HCT116 (cell line): ENCODE measurements at regions not wholly inside any gene's neighbourhood (a gene's known extent, or its start where the extent isn't known, plus 50 kb on each side); places are given as distances from the start of the nearest gene placed in this dataset.
"Not testable (repeated sequence)": the region's sequence is repeated elsewhere in the genome, so short reads cannot be mapped to it uniquely, and the experiment has no call there.

Experiments used
- ATAC-seq: fragments of 200-7000 bp; cut with Tn5 transposase; 2 replicates; pipeline ENCODE4 v1.9.1; 2020; ENCODE audit warnings: mild to moderate bottlenecking, moderate library complexity
- BruUV-seq: library from RNA; stranded (reverse); fragments of 400-500 nt; replicated peaks from 2 replicates; lab custom pipeline; 2021; lab: Mats Ljungman, UMichigan
- CTCF ChIA-PET: fragments of 300-600 bp; sonication (Branson Sonifier 250); formaldehyde crosslinking; loops from one replicate; lab custom pipeline; 2021; ENCODE audit warnings: antibody characterized with exemption; lab: Charles Lee
- POLR2A ChIA-PET: fragments of 300-600, 350-600 bp; sonication (Branson Sonifier 250); formaldehyde crosslinking; loops from one replicate; lab custom pipeline; 2021; ENCODE audit warnings: antibody characterized with exemption; lab: Charles Lee
- RAD21 ChIA-PET, 2 experiments: fragments of 300-600 bp; sonication (Branson Sonifier 250); formaldehyde crosslinking; loops; one replicate each; lab custom pipeline; 2023; ENCODE audit warnings: low total read pairs in 2 of 2; ENCODE audit not compliant: uncharacterized antibody in 2 of 2, unreplicated experiment in 2 of 2, low non-redundant PET in 1 of 2; lab: Charles Lee
- DNase-seq: peaks from one replicate; pipeline ENCODE4 v3.0.0-alpha.2; 2010; ENCODE audit warnings: low read depth, low spot score
- H2AFZ ChIP-seq: fragments of 200-600 bp; shearing (Covaris generic), sonication (generic); 2 replicates; pipeline ENCODE4 v1.6.1; 2017; ENCODE audit warnings: low read depth, mixed run types, mixed read lengths, antibody characterized with exemption, low read length; ENCODE audit not compliant: poor library complexity, severe bottlenecking
- H3K27ac ChIP-seq: 2 replicates; pipeline ENCODE4 v1.5.1; 2012; ENCODE audit warnings: low read depth, low read length
- H3K27me3 ChIP-seq: fragments of 200-600 bp; sonication (generic); 2 replicates; pipeline ENCODE4 v1.6.1; 2016; ENCODE audit warnings: mixed run types, low read length, mixed read lengths; ENCODE audit not compliant: insufficient read depth
- H3K36me3 ChIP-seq, 2 experiments: fragments of 200-500 bp in 1 of 2; fragments of 200-600 bp in 1 of 2; sonication (Bioruptor generic) in 1 of 2; sonication (generic) in 1 of 2; 2 replicates each; pipeline versions ENCODE4 v1.5.1 to v1.6.1; 2014 to 2016; ENCODE audit warnings: low read length in 2 of 2, inconsistent platforms in 1 of 2, mixed read lengths in 1 of 2, mixed run types in 1 of 2; ENCODE audit not compliant: insufficient read depth in 2 of 2, control insufficient read depth in 1 of 2
- H3K4me1 ChIP-seq, 2 experiments: fragments of 200-600 bp in 1 of 2; sonication (generic) in 1 of 2; 2 replicates each; pipeline versions ENCODE4 v1.5.1 to v1.6.1; 2012 to 2017; ENCODE audit warnings: low read length in 2 of 2, inconsistent platforms in 1 of 2, mild to moderate bottlenecking in 1 of 2, mixed read lengths in 1 of 2, mixed run types in 1 of 2, moderate library complexity in 1 of 2; ENCODE audit not compliant: insufficient read depth in 2 of 2, control insufficient read depth in 1 of 2
- H3K4me2 ChIP-seq: fragments of 200-600 bp; sonication (generic); 2 replicates; pipeline ENCODE4 v1.6.1; 2017; ENCODE audit warnings: mixed run types, low read length, mixed read lengths
- H3K4me3 ChIP-seq, 2 experiments: fragments of 200-600 bp in 1 of 2; sonication (generic) in 1 of 2; replicated peaks in 1 of 2; 2 replicates each; pipeline ENCODE4 v1.5.1; 2011 to 2016; ENCODE audit warnings: low read length in 2 of 2, control low read depth in 1 of 2, low read depth in 1 of 2, mild to moderate bottlenecking in 1 of 2, mixed read lengths in 1 of 2, mixed run types in 1 of 2
- H3K79me2 ChIP-seq: fragments of 200-600 bp; sonication (generic); 2 replicates; pipeline ENCODE4 v1.6.1; 2017; ENCODE audit warnings: mild to moderate bottlenecking, mixed run types, low read length, moderate library complexity, mixed read lengths; ENCODE audit not compliant: insufficient read depth
- H3K9ac ChIP-seq: fragments of 200-600 bp; sonication (generic); 2 replicates; pipeline ENCODE4 v1.6.1; 2016; ENCODE audit warnings: low read length, mixed read lengths
- H3K9me2 ChIP-seq: fragments of 200-600 bp; sonication (generic), shearing (Covaris generic); 2 replicates; pipeline ENCODE4 v1.6.1; 2017; ENCODE audit warnings: mixed run types, mild to moderate bottlenecking, moderate library complexity; ENCODE audit not compliant: insufficient read depth
- H3K9me3 ChIP-seq, 2 experiments: fragments of 200-500 bp in 1 of 2; fragments of 200-600 bp in 1 of 2; sonication (Bioruptor generic) in 1 of 2; sonication (generic) in 1 of 2; 2 replicates each; pipeline ENCODE4 v1.6.1; 2014 to 2017; ENCODE audit warnings: low read length in 2 of 2, mixed read lengths in 2 of 2, inconsistent platforms in 1 of 2, low read depth in 1 of 2, mild to moderate bottlenecking in 1 of 2, mixed run types in 1 of 2, moderate library complexity in 1 of 2; ENCODE audit not compliant: control insufficient read depth in 1 of 2, insufficient read depth in 1 of 2
- H4K20me1 ChIP-seq: fragments of 200-600 bp; sonication (generic), shearing (Covaris generic); 2 replicates; pipeline ENCODE4 v1.6.1; 2017; ENCODE audit warnings: mixed run types, mild to moderate bottlenecking, moderate library complexity; ENCODE audit not compliant: insufficient read depth
- ATF3 ChIP-seq: IDR thresholded peaks from 2 replicates; pipeline ENCODE4 v1.6.1; 2012
- CBX3 ChIP-seq: IDR thresholded peaks from 2 replicates; pipeline ENCODE4 v1.6.1; 2012; ENCODE audit warnings: low read depth
- CEBPB ChIP-seq: IDR thresholded peaks from 2 replicates; pipeline ENCODE4 v1.6.1; 2012; ENCODE audit warnings: low read depth
- EGR1 ChIP-seq: IDR thresholded peaks from 2 replicates; pipeline ENCODE4 v1.6.1; 2012; ENCODE audit warnings: low read depth
- ELF1 ChIP-seq: IDR thresholded peaks from 2 replicates; pipeline ENCODE4 v1.6.1; 2012; ENCODE audit warnings: low read depth, borderline replicate concordance
- FOSL1 ChIP-seq: IDR thresholded peaks from 2 replicates; pipeline ENCODE4 v1.6.1; 2012; ENCODE audit warnings: low read depth
- JUND ChIP-seq: IDR thresholded peaks from 2 replicates; pipeline ENCODE4 v1.6.1; 2012
- SIN3A ChIP-seq: IDR thresholded peaks from 2 replicates; pipeline ENCODE4 v1.6.1; 2012; ENCODE audit warnings: low read depth
- SP1 ChIP-seq: IDR thresholded peaks from 2 replicates; pipeline ENCODE4 v1.6.1; 2012; ENCODE audit warnings: low read depth
- ZNF274 ChIP-seq: fragments of 200-500 bp; sonication (Bioruptor generic); IDR thresholded peaks from 2 replicates; pipeline ENCODE4 v1.6.1; 2014; ENCODE audit warnings: mild to moderate bottlenecking, low read depth, low read length, inconsistent platforms
- intact Hi-C: fragments of 100-400 bp; cut with micrococcal nuclease; formaldehyde crosslinking; loops from 2 replicates; pipeline ENCODE4 v1.10.0; 2022
- TF ChIP-seq, protein P1 (sequence below): IDR thresholded peaks from 2 replicates; pipeline ENCODE4 v1.6.1; 2011; ENCODE audit warnings: mild to moderate bottlenecking, low read length, moderate library complexity; ENCODE audit not compliant: insufficient replicate concordance; ENCODE audit errors: extremely low read depth

GRCh38 chr9:87783180-87783579 lies 57.3 kb downstream of the CTSL start:
- H3K27me3 ChIP-seq: no peaks in the 10 kb centered on the region
- CTCF ChIA-PET: no interaction called here

GRCh38 chr9:87785315-87785970 lies 59.5 kb downstream of the CTSL start:
- RAD21 ChIA-PET, H3K4me2 ChIP-seq, H3K9ac ChIP-seq, H3K36me3 ChIP-seq, H4K20me1 ChIP-seq, H3K9me3 ChIP-seq, H3K4me3 ChIP-seq, POLR2A ChIA-PET, H3K9me2 ChIP-seq, H3K27ac ChIP-seq, H2AFZ ChIP-seq, intact Hi-C loops, CTCF ChIA-PET, BruUV-seq, DNase-seq, H3K27me3 ChIP-seq, ATAC-seq, H3K4me1 ChIP-seq, H3K79me2 ChIP-seq: not testable (repeated sequence)

More at GRCh38 chr9:87783180-87783579, 57.3 kb downstream of the CTSL start:
- H3K36me3 ChIP-seq: no peaks in the 10 kb centered on the region
- H3K4me3 ChIP-seq: no peak overlapping the region
- no peak overlapping the region for H3K27ac ChIP-seq
- no peak overlapping the region for H3K4me2 ChIP-seq
- no peaks in the 10 kb centered on the region for H4K20me1 ChIP-seq
- no peak overlapping the region for H3K9ac ChIP-seq
- intact Hi-C loops: no loop called here
- H3K9me2 ChIP-seq: no peaks in the 10 kb centered on the region
- TF ChIP-seq ATF3 (no peak), ZNF274 (no peak), CEBPB (no peak), EGR1 (no peak), ELF1 (no peak), FOSL1 (no peak), CBX3 (no peak), SIN3A (no peak), SP1 (no peak), JUND (no peak)
- TF ChIP-seq, protein P1, sequence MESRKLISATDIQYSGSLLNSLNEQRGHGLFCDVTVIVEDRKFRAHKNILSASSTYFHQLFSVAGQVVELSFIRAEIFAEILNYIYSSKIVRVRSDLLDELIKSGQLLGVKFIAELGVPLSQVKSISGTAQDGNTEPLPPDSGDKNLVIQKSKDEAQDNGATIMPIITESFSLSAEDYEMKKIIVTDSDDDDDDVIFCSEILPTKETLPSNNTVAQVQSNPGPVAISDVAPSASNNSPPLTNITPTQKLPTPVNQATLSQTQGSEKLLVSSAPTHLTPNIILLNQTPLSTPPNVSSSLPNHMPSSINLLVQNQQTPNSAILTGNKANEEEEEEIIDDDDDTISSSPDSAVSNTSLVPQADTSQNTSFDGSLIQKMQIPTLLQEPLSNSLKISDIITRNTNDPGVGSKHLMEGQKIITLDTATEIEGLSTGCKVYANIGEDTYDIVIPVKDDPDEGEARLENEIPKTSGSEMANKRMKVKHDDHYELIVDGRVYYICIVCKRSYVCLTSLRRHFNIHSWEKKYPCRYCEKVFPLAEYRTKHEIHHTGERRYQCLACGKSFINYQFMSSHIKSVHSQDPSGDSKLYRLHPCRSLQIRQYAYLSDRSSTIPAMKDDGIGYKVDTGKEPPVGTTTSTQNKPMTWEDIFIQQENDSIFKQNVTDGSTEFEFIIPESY: no peak
- RAD21 ChIA-PET: no interaction called here
- DNase-seq (no peak), ATAC-seq (no peak)
- no peaks in the 10 kb centered on the region for H3K79me2 ChIP-seq
- BruUV-seq: no TSS peak
- POLR2A ChIA-PET: no interaction called here
- no peak overlapping the region for H2AFZ ChIP-seq
- peaks cover 0 to 4% of the 10 kb centered on the region in 2 experiments; a peak in 1 of 4 replicates for H3K4me1 ChIP-seq
- H3K9me3 ChIP-seq: no peaks in the 10 kb centered on the region
